SJCRH30 (cell line): ENCODE measurements at regions not wholly inside any gene's neighbourhood (a gene's known extent, or its start where the extent isn't known, plus 50 kb on each side); places are given as distances from the start of the nearest gene placed in this dataset.

Experiments
- DNase-seq, 2 experiments: peaks; one replicate each; pipeline ENCODE4 v3.0.0-alpha.2; 2015 to 2020
- H3K27ac ChIP-seq: fragments of 250-450 bp; sonication (Bioruptor Pico); 2 replicates; pipeline ENCODE4 v1.5.1; 2020; ENCODE audit warnings: mild to moderate bottlenecking, moderate library complexity
- H3K27me3 ChIP-seq: fragments of 250-450 bp; sonication (Bioruptor Pico); 2 replicates; pipeline ENCODE4 v1.5.1; 2020; ENCODE audit warnings: mild to moderate bottlenecking, moderate library complexity
- H3K36me3 ChIP-seq: fragments of 250-450 bp; sonication (Bioruptor Pico); 2 replicates; pipeline ENCODE4 v1.5.1; 2020; ENCODE audit warnings: mild to moderate bottlenecking, moderate library complexity
- H3K4me1 ChIP-seq: fragments of 250-450 bp; sonication (Bioruptor Pico); 2 replicates; pipeline ENCODE4 v1.5.1; 2020; ENCODE audit warnings: mild to moderate bottlenecking, moderate library complexity
- H3K4me3 ChIP-seq: fragments of 250-450 bp; sonication (Bioruptor Pico); 2 replicates; pipeline ENCODE4 v1.5.1; 2020; ENCODE audit warnings: mild to moderate bottlenecking, moderate library complexity
- H3K9me3 ChIP-seq: fragments of 250-450 bp; sonication (Bioruptor Pico); replicated peaks from 2 replicates; pipeline ENCODE4 v1.5.1; 2020; ENCODE audit warnings: mild to moderate bottlenecking, moderate library complexity

GRCh38 chr4:165711436-165711835, 161.6 kb upstream of the TLL1 start:
- Histone ChIP-seq H3K27me3 (no peaks in the 10 kb centered on the region), H3K4me3 (no peak overlapping the region), H3K27ac (no peak overlapping the region), H3K4me1 (no peaks in the 10 kb centered on the region), H3K36me3 (no peaks in the 10 kb centered on the region), H3K9me3 (no peaks in the 10 kb centered on the region)
- no peak for DNase-seq

- Histone ChIP-seq H3K27me3 (no peaks in the 10 kb centered on the region), H3K27ac (no peak overlapping the region), H3K36me3 (no peaks in the 10 kb centered on the region), H3K4me3 (no peak overlapping the region), H3K4me1 (no peaks in the 10 kb centered on the region), H3K9me3 (no peaks in the 10 kb centered on the region)
- no peak for DNase-seq
Observed at GRCh38 chr4:165711912-165712311, 161.1 kb upstream of the TLL1 start.

GRCh38 chr4:165714650-165715049, 158.4 kb upstream of the TLL1 start:
- Histone ChIP-seq H3K36me3 (no peaks in the 10 kb centered on the region), H3K9me3 (no peaks in the 10 kb centered on the region), H3K4me3 (no peak overlapping the region), H3K27me3 (no peaks in the 10 kb centered on the region), H3K4me1 (no peaks in the 10 kb centered on the region), H3K27ac (no peak overlapping the region)
- no peak for DNase-seq

- no peaks in the 10 kb centered on the region for H3K4me1 ChIP-seq
- H3K4me3 ChIP-seq = no peak overlapping the region
- H3K27me3 ChIP-seq = no peaks in the 10 kb centered on the region
- H3K9me3 ChIP-seq = no peaks in the 10 kb centered on the region
- no peaks in the 10 kb centered on the region for H3K36me3 ChIP-seq
- H3K27ac ChIP-seq = no peak overlapping the region
- DNase-seq = no peak
Observed at GRCh38 chr4:165715211-165715610, 157.8 kb upstream of the TLL1 start.

- H3K27ac ChIP-seq = no peak overlapping the region
- H3K4me1 ChIP-seq = no peaks in the 10 kb centered on the region
- H3K9me3 ChIP-seq = no peaks in the 10 kb centered on the region
Observed at GRCh38 chr4:165715989-165716388, 157.0 kb upstream of the TLL1 start.

GRCh38 chr4:165716472-165716871, 156.6 kb upstream of the TLL1 start:
- no peak overlapping the region for H3K4me3 ChIP-seq
- no peaks in the 10 kb centered on the region for H3K27me3 ChIP-seq
- no peak overlapping the region for H3K27ac ChIP-seq
- H3K9me3 ChIP-seq = no peaks in the 10 kb centered on the region
- no peaks in the 10 kb centered on the region for H3K4me1 ChIP-seq
- no peaks in the 10 kb centered on the region for H3K36me3 ChIP-seq
- no peak for DNase-seq

More at GRCh38 chr4:165715989-165716388, 157.0 kb upstream of the TLL1 start:
- Histone ChIP-seq H3K27me3 (no peaks in the 10 kb centered on the region), H3K4me3 (no peak overlapping the region), H3K36me3 (no peaks in the 10 kb centered on the region)
- DNase-seq = no peak

GRCh38 chr4:165718660-165719059, 154.4 kb upstream of the TLL1 start:
- Histone ChIP-seq H3K4me3 (no peak overlapping the region), H3K4me1 (no peaks in the 10 kb centered on the region), H3K36me3 (no peaks in the 10 kb centered on the region), H3K9me3 (no peaks in the 10 kb centered on the region), H3K27me3 (no peaks in the 10 kb centered on the region), H3K27ac (no peak overlapping the region)
- no peak for DNase-seq

GRCh38 chr4:165720411-165721082, 152.5 kb upstream of the TLL1 start:
- no peak for DNase-seq
- no peaks in the 10 kb centered on the region for H3K4me1 ChIP-seq
- H3K9me3 ChIP-seq = no peaks in the 10 kb centered on the region
- no peaks in the 10 kb centered on the region for H3K27me3 ChIP-seq
- H3K27ac ChIP-seq = no peak overlapping the region
- H3K36me3 ChIP-seq = no peaks in the 10 kb centered on the region
- H3K4me3 ChIP-seq = no peak overlapping the region

GRCh38 chr4:165721815-165722214, 151.2 kb upstream of the TLL1 start:
- Histone ChIP-seq H3K27ac (no peak overlapping the region), H3K4me3 (no peak overlapping the region), H3K27me3 (no peaks in the 10 kb centered on the region), H3K4me1 (no peaks in the 10 kb centered on the region), H3K36me3 (no peaks in the 10 kb centered on the region), H3K9me3 (no peaks in the 10 kb centered on the region)
- DNase-seq = no peak

- Histone ChIP-seq H3K4me1 (no peaks in the 10 kb centered on the region), H3K9me3 (no peaks in the 10 kb centered on the region), H3K4me3 (no peak overlapping the region), H3K27ac (peak overlapping the region; percentile 12; the same call in 1 of the 2 replicates), H3K27me3 (no peaks in the 10 kb centered on the region), H3K36me3 (no peaks in the 10 kb centered on the region)
- DNase-seq = peak in 1 of 2 experiments; percentile 18
Observed at GRCh38 chr4:165723051-165723795, 149.8 kb upstream of the TLL1 start.

GRCh38 chr4:165724786-165725185, 148.3 kb upstream of the TLL1 start:
- H3K27ac ChIP-seq = no peak overlapping the region
- no peaks in the 10 kb centered on the region for H3K4me1 ChIP-seq
- H3K9me3 ChIP-seq = no peaks in the 10 kb centered on the region
- no peak for DNase-seq
- no peak overlapping the region for H3K4me3 ChIP-seq
- no peaks in the 10 kb centered on the region for H3K27me3 ChIP-seq
- H3K36me3 ChIP-seq = no peaks in the 10 kb centered on the region

GRCh38 chr4:165725352-165725751, 147.7 kb upstream of the TLL1 start:
- H3K4me1 ChIP-seq = no peaks in the 10 kb centered on the region
- H3K9me3 ChIP-seq = no peaks in the 10 kb centered on the region
- DNase-seq = no peak
- H3K4me3 ChIP-seq = no peak overlapping the region
- no peak overlapping the region for H3K27ac ChIP-seq
- no peaks in the 10 kb centered on the region for H3K27me3 ChIP-seq
- H3K36me3 ChIP-seq = no peaks in the 10 kb centered on the region

GRCh38 chr4:165726831-165727230, 146.2 kb upstream of the TLL1 start:
- H3K4me1 ChIP-seq = no peaks in the 10 kb centered on the region
- no peaks in the 10 kb centered on the region for H3K27me3 ChIP-seq
- H3K27ac ChIP-seq = no peak overlapping the region
- no peaks in the 10 kb centered on the region for H3K9me3 ChIP-seq
- no peaks in the 10 kb centered on the region for H3K36me3 ChIP-seq
- H3K4me3 ChIP-seq = no peak overlapping the region
- no peak for DNase-seq

- Histone ChIP-seq H3K4me3 (no peak overlapping the region), H3K4me1 (no peaks in the 10 kb centered on the region), H3K27ac (no peak overlapping the region), H3K36me3 (no peaks in the 10 kb centered on the region), H3K27me3 (no peaks in the 10 kb centered on the region), H3K9me3 (no peaks in the 10 kb centered on the region)
- DNase-seq = no peak
Observed at GRCh38 chr4:165737309-165737972, 135.6 kb upstream of the TLL1 start.

- no peak for DNase-seq
- Histone ChIP-seq H3K9me3 (no peaks in the 10 kb centered on the region), H3K27ac (no peak overlapping the region), H3K4me3 (no peak overlapping the region), H3K27me3 (no peaks in the 10 kb centered on the region), H3K36me3 (no peaks in the 10 kb centered on the region), H3K4me1 (no peaks in the 10 kb centered on the region)
Observed at GRCh38 chr4:165738571-165738970, 134.5 kb upstream of the TLL1 start.
